Upper lobe of left lung (tissue), 4 donors: ENCODE measurements at regions not wholly inside any gene's neighbourhood (a gene's known extent, or its start where the extent isn't known, plus 50 kb on each side); places are given as distances from the start of the nearest gene placed in this dataset.

Experiments
- CTCF ChIP-seq, 6 experiments: fragments of 450-650 bp in 4 of 6; fragments of 200-600 bp in 2 of 6; sonication (generic) in 2 of 6; IDR thresholded peaks; one replicate each; pipeline ENCODE4 v1.5.1; 2016 to 2019; ENCODE audit warnings: antibody characterized with exemption in 6 of 6
- EP300 ChIP-seq, 4 donors: sonication (generic); formaldehyde crosslinking; IDR thresholded peaks; one replicate each; pipeline ENCODE4 v1.5.1; 2017; ENCODE audit warnings: antibody characterized with exemption in 4 of 4, control low read depth in 2 of 4
- POLR2A ChIP-seq, 4 donors: fragments of 450-650 bp; IDR thresholded peaks; one replicate each; pipeline ENCODE4 v1.5.1; 2016 to 2017; ENCODE audit warnings: antibody characterized with exemption in 4 of 4, mild to moderate bottlenecking in 2 of 4
- POLR2AphosphoS5 ChIP-seq, 2 donors: sonication (generic); formaldehyde crosslinking; IDR thresholded peaks; one replicate each; pipeline ENCODE4 v1.5.1; 2017; ENCODE audit warnings: antibody characterized with exemption in 2 of 2

GRCh38 chr10:60649485-60650377 is 128.5 kb upstream of the CDK1 start:
- no peak for TF ChIP-seq CTCF (IDR thresholded peaks at IDR 0.05)
- TF ChIP-seq POLR2AphosphoS5 (IDR thresholded peaks at IDR 0.05), result no peak
- TF ChIP-seq POLR2A (IDR thresholded peaks at IDR 0.05), result no peak
- TF ChIP-seq EP300 (IDR thresholded peaks at IDR 0.05), result no peak
